ENCODE measurements at regions not wholly inside any gene's neighbourhood (a gene's known extent, or its start where the extent isn't known, plus 50 kb on each side); places are given as distances from the start of the nearest gene placed in this dataset.

DNA sequence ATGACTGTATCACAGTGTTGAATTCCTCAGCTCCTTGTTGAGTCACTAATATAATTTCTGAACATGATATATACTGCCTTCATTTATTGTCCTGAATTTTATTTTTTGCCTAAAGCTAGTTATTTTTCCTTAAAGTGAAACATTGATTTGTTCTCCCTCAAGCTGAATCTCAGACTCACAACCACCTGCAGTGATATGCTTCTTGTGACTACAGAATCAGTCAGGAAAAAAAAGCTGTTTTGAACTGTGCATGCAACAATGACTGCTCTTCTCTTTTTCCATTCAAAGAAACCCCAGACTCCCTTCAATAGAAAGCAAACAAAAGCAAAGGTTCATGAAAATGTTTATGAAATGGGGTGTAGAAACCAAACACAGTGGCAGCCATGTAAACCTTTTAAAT, 470.2 kb upstream of the CHD1 start:
- POLR2A ChIA-PET = no interaction called here
- no peak for DNase-seq (ENCODE audit: low read depth, low spot score)
- TF ChIP-seq, protein P1, sequence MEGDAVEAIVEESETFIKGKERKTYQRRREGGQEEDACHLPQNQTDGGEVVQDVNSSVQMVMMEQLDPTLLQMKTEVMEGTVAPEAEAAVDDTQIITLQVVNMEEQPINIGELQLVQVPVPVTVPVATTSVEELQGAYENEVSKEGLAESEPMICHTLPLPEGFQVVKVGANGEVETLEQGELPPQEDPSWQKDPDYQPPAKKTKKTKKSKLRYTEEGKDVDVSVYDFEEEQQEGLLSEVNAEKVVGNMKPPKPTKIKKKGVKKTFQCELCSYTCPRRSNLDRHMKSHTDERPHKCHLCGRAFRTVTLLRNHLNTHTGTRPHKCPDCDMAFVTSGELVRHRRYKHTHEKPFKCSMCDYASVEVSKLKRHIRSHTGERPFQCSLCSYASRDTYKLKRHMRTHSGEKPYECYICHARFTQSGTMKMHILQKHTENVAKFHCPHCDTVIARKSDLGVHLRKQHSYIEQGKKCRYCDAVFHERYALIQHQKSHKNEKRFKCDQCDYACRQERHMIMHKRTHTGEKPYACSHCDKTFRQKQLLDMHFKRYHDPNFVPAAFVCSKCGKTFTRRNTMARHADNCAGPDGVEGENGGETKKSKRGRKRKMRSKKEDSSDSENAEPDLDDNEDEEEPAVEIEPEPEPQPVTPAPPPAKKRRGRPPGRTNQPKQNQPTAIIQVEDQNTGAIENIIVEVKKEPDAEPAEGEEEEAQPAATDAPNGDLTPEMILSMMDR (IDR thresholded peaks at IDR 0.05; ENCODE audit: insufficient read depth, low read length, missing control alignments) = no peak

DNA sequence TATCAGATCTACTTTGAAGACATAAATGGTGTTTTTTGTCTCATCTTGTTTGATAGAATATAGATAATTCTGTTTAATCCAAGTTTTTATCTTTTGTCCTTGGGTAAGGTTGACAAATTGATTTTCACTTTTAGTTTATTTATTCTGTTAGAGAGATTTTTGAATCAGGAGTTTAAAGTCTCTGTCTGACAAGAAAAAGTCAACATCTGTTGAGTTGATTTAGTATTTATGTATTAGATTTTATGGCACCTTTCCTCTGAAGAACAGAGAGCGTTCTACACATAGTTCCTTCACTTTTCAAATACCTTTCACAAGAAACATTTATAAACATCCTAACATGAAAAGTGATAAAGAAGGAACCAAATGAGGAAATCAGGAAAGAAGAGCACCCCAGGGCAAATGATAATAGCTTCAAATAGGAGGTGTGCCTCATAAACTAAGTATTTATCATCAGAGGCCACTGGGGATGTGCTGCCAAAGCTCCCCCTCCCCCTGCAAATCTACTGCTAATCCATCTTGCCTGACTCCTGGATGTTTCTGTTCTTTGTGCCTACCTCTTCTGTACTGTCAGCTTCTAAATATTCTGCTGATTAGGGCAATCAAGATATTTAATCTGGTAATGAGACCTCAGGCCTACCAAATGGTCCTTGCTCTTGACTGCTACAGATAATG, 457.7 kb upstream of the CHD1 start:
- ChIA-PET POLR2A (no interaction called here), CTCF (no interaction called here)
- no peak overlapping the region for H3K4me3 ChIP-seq (ENCODE audit: low read depth, low read length)
- no peak for DNase-seq (ENCODE audit: low read depth, low spot score)
- TF ChIP-seq, protein P1 (IDR thresholded peaks at IDR 0.05; ENCODE audit: insufficient read depth, low read length, missing control alignments) = no peak

More for the DNA sequence above, 470.2 kb upstream of the CHD1 start:
- no peak overlapping the region for H3K4me3 ChIP-seq (ENCODE audit: low read depth, low read length)
- CTCF ChIA-PET = no interaction called here

DNA sequence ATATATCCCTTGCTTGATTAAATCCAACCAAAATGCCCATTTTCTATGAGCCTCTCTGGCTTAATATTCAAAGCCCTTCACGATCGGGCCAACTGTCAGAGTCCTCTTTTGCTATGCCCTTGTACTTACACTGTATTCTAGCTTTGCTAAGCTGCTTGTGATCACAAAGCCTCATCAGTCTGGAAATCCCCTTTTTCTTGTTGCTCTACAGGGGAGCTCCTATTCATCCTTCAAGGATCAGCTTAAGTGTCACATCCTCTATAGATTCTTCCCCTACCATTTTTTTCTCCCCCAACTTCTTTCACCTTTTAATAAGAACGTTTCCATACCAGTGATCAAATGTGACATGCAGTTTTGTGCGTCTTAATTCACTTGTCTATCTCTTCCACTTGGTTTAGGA, 450.4 kb upstream of the CHD1 start:
- CTCF ChIA-PET = no interaction called here
- no peak overlapping the region for H3K4me3 ChIP-seq (ENCODE audit: low read depth, low read length)
- TF ChIP-seq, protein P1 (IDR thresholded peaks at IDR 0.05; ENCODE audit: insufficient read depth, low read length, missing control alignments) = no peak
- no peak for DNase-seq (ENCODE audit: low read depth, low spot score)
- POLR2A ChIA-PET = no interaction called here

DNA sequence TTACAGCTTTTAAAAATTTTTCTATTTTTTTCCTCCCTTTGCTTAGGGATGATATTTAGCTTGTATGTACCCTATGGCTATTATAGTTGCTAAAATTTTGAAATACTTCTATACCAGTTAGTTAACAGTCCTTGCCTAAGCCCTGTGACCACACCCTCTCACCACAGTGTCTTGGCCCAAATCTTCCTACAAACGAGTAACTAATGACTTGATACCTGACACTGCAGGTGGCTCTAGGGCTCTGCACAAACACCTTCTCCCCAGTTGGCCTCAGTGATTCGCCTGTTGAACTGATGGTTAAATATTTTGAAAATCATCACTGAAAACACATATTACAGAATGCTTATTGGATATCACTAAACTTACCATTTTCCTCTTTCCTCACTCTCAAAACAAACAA, 449.6 kb upstream of the CHD1 start:
- H3K4me3 ChIP-seq (ENCODE audit: low read depth, low read length) = no peak overlapping the region
- TF ChIP-seq, protein P1 (IDR thresholded peaks at IDR 0.05; ENCODE audit: insufficient read depth, low read length, missing control alignments) = no peak
- CTCF ChIA-PET = no interaction called here
- no peak for DNase-seq (ENCODE audit: low read depth, low spot score)
- POLR2A ChIA-PET = no interaction called here

DNA sequence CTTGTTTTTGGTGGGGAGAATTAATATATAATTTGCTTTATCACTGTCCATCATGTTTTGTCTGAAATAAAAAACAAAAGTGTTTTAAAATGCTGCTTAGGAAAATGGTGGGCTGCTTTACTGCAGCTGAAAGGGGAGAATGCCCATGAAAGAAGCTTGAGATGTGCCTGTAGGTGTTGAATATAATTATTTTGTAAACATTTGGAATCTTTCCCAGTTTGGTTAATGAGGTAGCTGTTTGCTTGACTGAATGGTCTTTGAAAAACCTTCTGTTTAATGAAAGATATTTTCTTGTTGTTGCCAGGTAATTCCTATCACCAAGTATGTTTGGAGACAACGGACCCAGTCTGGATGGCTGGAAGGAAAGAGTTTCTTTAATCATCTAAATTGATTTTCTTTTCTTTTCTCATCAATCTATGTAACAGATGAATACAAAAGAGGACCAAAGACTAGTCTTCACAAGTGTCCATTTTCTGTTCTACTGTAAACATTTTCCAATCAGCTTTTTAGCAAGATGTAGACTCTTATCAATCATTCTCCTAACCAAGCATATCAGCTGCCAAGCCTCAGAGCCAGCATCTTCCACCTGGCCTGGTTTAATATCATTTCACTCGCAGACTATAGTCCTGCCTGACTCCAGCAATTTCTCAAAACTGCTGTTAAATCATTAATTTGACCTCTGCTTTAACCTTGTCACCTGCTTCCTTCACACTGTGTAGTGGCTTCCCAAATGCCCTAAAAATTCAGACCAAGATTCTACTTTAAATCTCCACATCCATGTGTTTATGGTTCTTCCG, 441.2 kb upstream of the CHD1 start:
- CTCF ChIA-PET = no interaction called here
- POLR2A ChIA-PET = no interaction called here
- DNase-seq (ENCODE audit: low read depth, low spot score) = no peak
- H3K4me3 ChIP-seq (ENCODE audit: low read depth, low read length) = no peak overlapping the region
- TF ChIP-seq, protein P1 (IDR thresholded peaks at IDR 0.05; ENCODE audit: insufficient read depth, low read length, missing control alignments) = no peak

DNA sequence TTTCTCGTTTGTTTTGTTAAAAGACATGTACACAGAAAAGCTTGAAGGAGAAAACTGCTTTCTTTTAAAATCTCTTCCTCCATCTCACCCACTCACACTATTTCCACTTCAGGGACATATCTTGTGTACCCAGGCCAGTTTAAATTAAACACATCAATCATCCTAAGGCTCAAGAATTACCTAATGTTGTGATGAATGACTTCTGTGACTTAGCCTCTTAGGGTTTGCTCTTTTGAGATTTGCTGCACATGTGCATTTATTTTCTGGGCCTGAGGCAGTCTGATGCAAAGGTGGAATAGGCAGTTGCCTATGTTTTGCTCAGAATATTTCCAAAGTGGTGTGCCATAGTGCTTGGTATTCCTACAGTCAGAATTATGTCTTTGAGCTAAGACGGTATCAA, 439.9 kb upstream of the CHD1 start:
- TF ChIP-seq, protein P1 (IDR thresholded peaks at IDR 0.05; ENCODE audit: insufficient read depth, low read length, missing control alignments) = no peak
- ChIA-PET POLR2A (no interaction called here), CTCF (no interaction called here)
- no peak overlapping the region for H3K4me3 ChIP-seq (ENCODE audit: low read depth, low read length)
- DNase-seq (ENCODE audit: low read depth, low spot score) = no peak

Measured in AG04449 (cell line).